Activated T-helper 17 cell treated with anti-CD3 and anti-CD28 coated beads, Interleukin-2, amount 50 U/mL, for 72 hours (primary cell): ENCODE measurements at regions not wholly inside any gene's neighbourhood (a gene's known extent, or its start where the extent isn't known, plus 50 kb on each side); places are given as distances from the start of the nearest gene placed in this dataset.
"Not testable (repeated sequence)": the region's sequence is repeated elsewhere in the genome, so short reads cannot be mapped to it uniquely, and the experiment has no call there.

Source experiments
- ATAC-seq: fragments of 150-1000 bp; cut with Tn5 transposase; replicated peaks from 2 replicates; pipeline ENCODE4 v1.10.0; 2021; ENCODE audit warnings: mild to moderate bottlenecking, moderate library complexity
- H3K27ac Mint-ChIP-seq: one replicate; pipeline ENCODE4 v1.8.0; 2022; ENCODE audit warnings: mixed read lengths
- H3K27me3 Mint-ChIP-seq: one replicate; pipeline ENCODE4 v1.8.0; 2022; ENCODE audit warnings: mixed read lengths
- H3K36me3 Mint-ChIP-seq: one replicate; pipeline ENCODE4 v1.8.0; 2022; ENCODE audit warnings: low read depth, mild to moderate bottlenecking, mixed read lengths
- H3K4me1 Mint-ChIP-seq: one replicate; pipeline ENCODE4 v1.8.0; 2022; ENCODE audit warnings: mixed read lengths
- H3K4me3 Mint-ChIP-seq: one replicate; pipeline ENCODE4 v1.8.0; 2022; ENCODE audit warnings: mild to moderate bottlenecking, mixed read lengths
- H3K9me3 Mint-ChIP-seq: one replicate; pipeline ENCODE4 v1.8.0; 2022; ENCODE audit warnings: mixed read lengths

DNA sequence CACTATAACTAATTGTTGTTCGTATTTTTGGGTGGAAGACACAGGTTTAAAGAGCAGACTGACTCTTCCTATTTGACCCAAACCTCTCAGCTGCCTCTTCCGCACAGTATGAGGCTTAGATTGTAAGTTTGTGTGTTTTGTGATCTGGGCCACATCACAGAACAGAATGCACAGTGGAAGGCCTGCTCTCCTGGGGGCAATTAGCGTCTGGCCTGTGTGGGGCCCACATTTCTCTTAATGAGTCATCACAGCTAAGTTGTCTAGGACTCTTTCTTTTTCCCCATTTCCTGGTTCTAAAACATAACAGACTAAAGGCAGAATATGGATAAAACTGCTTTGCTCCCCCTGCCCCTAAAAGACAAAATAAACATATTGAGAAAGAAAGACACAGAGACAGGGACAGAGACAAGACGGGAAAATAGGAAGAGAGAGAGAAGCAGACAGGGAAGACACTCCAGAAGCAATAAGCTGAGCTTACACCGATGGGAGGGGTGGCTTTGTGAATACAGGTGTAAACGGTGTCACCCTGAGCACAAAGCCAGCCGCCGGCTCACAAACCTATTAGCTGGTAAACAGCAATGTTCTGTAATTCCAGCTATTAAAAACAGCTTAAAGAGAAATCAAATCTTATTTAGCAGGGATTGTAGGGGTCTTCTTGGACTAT is 127.4 kb upstream of the OPCML start:
- Mint-ChIP-seq H3K36me3 (no peaks in the 10 kb centered on the region), H3K9me3 (peaks cover 6% of the 10 kb centered on the region), H3K27me3 (peaks cover 6% of the 10 kb centered on the region), H3K4me3 (no peak overlapping the region), H3K4me1 (no peaks in the 10 kb centered on the region), H3K27ac (no peak overlapping the region)
- ATAC-seq, result no peak

DNA sequence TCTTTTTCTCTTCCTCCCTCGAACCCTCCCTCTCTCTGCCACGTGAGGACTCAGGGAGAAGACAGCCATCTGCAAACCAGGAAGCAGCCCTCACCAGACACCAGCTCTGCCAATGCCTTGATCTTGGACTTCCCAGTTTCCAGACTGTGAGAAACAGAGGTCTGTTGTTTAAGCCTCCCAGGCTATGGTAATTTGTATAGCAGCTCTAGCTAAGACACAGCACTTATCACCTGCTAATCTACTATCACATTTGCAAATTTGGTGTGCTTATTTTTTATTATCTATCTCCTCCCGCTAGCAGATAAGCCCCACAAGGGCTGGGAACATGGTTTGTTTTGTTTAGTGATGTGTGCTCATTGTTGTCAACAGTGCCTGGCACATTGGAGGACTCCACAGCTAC is 124.8 kb upstream of the OPCML start:
- Mint-ChIP-seq H3K9me3 (peaks cover 6% of the 10 kb centered on the region), H3K27ac (no peak overlapping the region), H3K36me3 (no peaks in the 10 kb centered on the region), H3K27me3 (peaks cover 6% of the 10 kb centered on the region), H3K4me1 (no peaks in the 10 kb centered on the region), H3K4me3 (no peak overlapping the region)
- no peak for ATAC-seq

DNA sequence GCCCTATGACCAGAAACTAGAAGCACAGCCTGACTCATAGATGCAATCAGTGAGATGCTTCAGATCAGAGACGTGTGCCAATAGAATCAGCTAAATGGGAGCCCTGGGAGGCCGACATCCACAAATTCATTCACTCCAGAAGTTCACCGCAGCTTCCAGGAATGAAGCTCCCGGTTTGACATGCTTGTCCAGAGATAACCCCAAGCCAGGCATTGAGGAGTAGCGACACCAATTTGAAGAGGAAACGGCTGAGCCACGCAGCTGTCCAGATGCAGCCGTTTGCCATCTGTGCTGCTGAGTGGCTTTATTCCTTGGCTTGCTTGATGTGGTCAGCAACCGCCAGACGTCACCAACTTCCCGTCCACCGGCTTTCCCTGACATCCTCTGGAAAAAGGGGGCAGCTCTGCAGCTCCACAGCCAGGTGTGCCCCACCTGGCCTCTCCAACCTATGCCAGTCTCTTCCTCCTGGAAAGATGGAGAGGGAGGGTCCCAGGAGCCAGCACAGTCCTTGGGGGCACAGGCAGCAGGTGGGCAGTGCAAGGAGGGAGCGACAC is 123.9 kb upstream of the OPCML start:
- no peak overlapping the region for H3K4me3 Mint-ChIP-seq
- H3K9me3 Mint-ChIP-seq, result peaks cover 6% of the 10 kb centered on the region
- no peaks in the 10 kb centered on the region for H3K4me1 Mint-ChIP-seq
- no peaks in the 10 kb centered on the region for H3K36me3 Mint-ChIP-seq
- H3K27ac Mint-ChIP-seq, result no peak overlapping the region
- peaks cover 9% of the 10 kb centered on the region for H3K27me3 Mint-ChIP-seq
- ATAC-seq, result no peak

DNA sequence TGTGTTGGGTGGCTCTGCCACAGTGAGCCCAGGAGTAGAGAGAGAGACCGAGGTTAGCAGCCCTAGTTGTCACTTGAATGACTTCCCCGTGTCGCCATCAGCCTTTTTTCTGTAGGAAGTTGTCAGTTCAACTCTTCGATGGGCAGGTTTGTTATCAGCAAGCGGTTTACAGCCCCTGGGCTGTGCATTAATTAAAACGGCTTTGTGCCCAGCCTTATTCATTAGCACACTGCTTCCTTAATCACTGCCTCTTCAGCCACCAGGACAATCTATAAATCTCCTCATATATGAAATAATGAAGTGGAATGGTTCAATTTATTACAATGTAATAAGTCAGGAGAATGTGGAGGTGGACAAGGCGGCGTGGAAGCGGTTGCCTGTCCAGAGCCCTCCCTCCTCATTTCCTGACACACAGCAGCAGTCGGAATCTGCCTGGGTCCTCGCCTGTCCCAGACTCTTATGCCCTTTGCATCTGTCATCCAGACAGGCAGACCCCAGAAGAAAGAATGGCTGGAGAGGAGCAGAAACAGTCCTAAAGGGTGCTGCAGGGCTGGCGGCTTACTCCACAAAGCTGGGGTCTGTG is 122.4 kb upstream of the OPCML start:
- Mint-ChIP-seq H3K9me3 (peaks cover 6% of the 10 kb centered on the region), H3K27ac (no peak overlapping the region)

DNA sequence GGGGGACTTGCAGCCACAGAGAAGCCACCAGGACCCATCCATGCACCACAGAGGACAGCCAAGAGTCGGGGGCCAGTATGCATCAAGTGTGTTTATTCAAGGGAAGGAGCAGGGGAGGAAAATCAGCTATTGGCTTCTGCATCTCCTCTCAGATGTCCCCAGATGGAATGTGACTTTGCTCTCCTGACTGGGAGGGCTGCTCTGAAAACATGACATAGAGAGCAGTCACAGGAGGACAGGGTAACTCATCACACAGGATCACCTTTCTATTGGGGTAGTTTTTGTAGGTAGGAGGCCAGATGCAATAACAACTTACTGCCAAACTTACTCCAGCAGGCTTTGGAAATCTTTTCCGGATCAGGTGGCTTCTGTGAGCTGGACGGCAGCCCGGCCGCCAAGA is 121.0 kb upstream of the OPCML start:
- no peak overlapping the region for H3K4me3 Mint-ChIP-seq
- no peak for ATAC-seq
- peaks cover 3% of the 10 kb centered on the region for H3K27me3 Mint-ChIP-seq
- H3K9me3 Mint-ChIP-seq, result peaks cover 6% of the 10 kb centered on the region
- no peaks in the 10 kb centered on the region for H3K36me3 Mint-ChIP-seq
- no peak overlapping the region for H3K27ac Mint-ChIP-seq
- no peaks in the 10 kb centered on the region for H3K4me1 Mint-ChIP-seq

More for the DNA sequence above, 122.4 kb upstream of the OPCML start:
- H3K27me3 Mint-ChIP-seq, result peaks cover 5% of the 10 kb centered on the region
- no peak for ATAC-seq
- no peaks in the 10 kb centered on the region for H3K36me3 Mint-ChIP-seq
- no peak overlapping the region for H3K4me3 Mint-ChIP-seq
- H3K4me1 Mint-ChIP-seq, result no peaks in the 10 kb centered on the region

DNA sequence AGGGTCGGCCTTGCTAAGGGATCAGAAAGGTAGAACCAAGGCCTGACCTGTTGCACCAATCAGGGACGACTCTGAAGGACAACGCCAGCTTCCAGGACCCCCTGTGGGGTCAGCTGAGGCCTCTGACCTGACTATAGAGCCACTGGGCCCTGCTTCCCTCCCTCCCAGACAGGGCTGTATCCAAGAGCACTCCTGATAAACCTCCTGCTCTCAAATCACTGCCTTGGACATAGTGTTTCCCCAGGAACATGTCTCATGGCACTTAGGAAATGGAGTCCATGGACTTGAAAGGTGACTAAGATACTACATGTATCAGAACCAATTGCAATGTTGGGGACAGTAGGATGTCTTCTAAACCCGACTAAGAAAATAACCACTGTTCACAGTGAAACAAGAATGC is 117.8 kb upstream of the OPCML start:
- no peaks in the 10 kb centered on the region for H3K4me1 Mint-ChIP-seq
- H3K27me3 Mint-ChIP-seq, result peaks cover 3% of the 10 kb centered on the region
- H3K9me3 Mint-ChIP-seq, result no peaks in the 10 kb centered on the region
- H3K27ac Mint-ChIP-seq, result no peak overlapping the region
- no peak overlapping the region for H3K4me3 Mint-ChIP-seq
- no peaks in the 10 kb centered on the region for H3K36me3 Mint-ChIP-seq
- ATAC-seq, result no peak

DNA sequence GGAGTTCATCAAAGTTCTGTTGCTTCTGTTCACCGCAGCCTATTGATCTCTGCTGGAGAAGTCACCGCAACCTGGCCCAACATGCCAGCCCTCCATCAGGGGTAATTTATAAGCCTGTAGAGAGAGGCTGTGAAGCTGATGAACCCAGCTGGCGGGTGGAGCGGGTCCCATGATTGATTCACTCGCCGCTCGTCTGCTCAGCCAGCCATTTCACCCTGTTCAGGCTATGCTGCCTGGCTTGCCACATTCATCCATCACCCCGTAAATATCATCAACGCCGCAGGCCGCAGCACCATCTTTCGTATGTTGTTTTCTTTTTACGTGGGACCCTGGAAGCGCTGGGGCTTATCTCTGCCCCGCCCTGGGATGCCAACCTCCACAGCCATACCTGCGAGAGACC is 116.7 kb upstream of the OPCML start:
- Mint-ChIP-seq H3K9me3 (no peaks in the 10 kb centered on the region), H3K27me3 (peaks cover 3% of the 10 kb centered on the region), H3K27ac (no peak overlapping the region), H3K4me3 (no peak overlapping the region), H3K4me1 (no peaks in the 10 kb centered on the region), H3K36me3 (no peaks in the 10 kb centered on the region)
- ATAC-seq, result no peak

DNA sequence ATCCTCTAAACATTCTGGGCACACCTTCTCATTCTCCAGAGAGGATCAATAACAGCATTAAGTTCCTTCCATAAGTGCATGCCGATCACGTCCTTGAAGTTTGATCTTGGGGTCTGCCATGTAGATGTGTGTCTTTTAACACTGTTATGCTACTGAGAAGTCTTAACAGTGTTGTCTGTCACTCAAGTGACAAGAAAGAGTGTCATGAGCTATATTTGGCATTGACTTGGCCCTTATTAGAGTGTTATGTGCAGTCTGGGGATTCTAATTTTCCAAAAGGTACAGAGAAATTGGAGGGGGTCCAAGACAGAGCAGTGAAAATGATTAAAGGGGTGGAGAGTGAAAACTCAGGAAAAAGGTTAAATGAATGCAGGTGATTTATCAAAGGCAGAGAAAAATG is 107.1 kb upstream of the OPCML start:
- ATAC-seq, result no peak
- no peaks in the 10 kb centered on the region for H3K36me3 Mint-ChIP-seq
- peaks cover 13% of the 10 kb centered on the region for H3K27me3 Mint-ChIP-seq
- no peak overlapping the region for H3K27ac Mint-ChIP-seq
- H3K4me3 Mint-ChIP-seq, result no peak overlapping the region
- no peaks in the 10 kb centered on the region for H3K4me1 Mint-ChIP-seq
- H3K9me3 Mint-ChIP-seq, result no peaks in the 10 kb centered on the region

DNA sequence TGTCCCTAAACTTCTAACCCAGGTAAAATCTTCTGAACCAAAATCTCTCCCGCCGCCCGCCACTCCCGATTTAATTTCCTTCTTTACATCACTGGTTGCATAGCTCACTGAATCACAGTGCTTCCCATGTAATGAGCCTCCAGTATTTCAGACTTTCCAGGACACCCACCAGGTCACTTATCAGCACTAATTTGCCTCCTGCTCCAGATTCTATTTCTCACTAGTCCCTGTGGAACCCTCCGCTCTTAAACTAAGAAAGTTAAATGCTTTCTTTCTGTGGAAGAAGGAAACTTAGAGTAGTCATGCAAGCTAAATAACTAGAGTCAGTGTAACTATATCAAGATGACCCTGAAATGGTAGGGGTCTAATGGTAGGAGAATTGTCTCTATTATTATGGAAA is 106.6 kb upstream of the OPCML start:
- no peak for ATAC-seq
- Mint-ChIP-seq H3K36me3 (no peaks in the 10 kb centered on the region), H3K9me3 (no peaks in the 10 kb centered on the region), H3K27me3 (peaks cover 13% of the 10 kb centered on the region), H3K4me1 (no peaks in the 10 kb centered on the region), H3K4me3 (no peak overlapping the region), H3K27ac (no peak overlapping the region)

DNA sequence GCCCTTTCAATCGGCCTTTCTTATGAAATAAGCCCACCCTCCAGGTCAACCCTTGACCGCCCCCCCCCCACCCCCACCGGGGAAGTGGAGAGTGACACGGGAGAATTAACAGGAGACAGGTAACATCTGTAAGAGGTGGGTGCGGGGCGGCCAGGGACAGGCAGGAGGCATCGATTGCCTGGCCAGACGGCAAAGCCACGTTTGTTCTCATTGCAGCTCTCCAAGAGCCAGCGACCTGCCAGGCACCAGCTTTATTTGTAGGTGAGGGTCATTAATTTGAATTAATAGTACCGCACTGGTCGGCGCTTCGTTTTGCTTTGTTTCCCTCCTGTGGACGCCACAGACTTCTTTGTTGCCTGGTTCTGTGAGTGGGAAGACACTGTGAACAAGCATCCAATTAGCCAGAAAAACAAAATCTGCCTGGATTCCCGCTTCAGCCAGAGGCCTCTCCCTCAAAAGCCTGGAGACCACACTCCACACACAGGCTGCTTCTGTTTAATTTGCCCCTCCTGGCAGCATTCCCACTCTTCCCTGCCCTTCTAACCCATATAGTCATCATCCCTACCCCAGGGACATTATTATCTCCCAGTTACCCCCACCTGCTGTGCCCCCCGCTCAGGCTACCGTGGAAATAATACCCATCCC is 104.5 kb upstream of the OPCML start:
- peaks cover 13% of the 10 kb centered on the region for H3K27me3 Mint-ChIP-seq
- no peak overlapping the region for H3K4me3 Mint-ChIP-seq
- no peak for ATAC-seq
- no peaks in the 10 kb centered on the region for H3K9me3 Mint-ChIP-seq
- no peak overlapping the region for H3K27ac Mint-ChIP-seq
- no peaks in the 10 kb centered on the region for H3K4me1 Mint-ChIP-seq
- H3K36me3 Mint-ChIP-seq, result no peaks in the 10 kb centered on the region

DNA sequence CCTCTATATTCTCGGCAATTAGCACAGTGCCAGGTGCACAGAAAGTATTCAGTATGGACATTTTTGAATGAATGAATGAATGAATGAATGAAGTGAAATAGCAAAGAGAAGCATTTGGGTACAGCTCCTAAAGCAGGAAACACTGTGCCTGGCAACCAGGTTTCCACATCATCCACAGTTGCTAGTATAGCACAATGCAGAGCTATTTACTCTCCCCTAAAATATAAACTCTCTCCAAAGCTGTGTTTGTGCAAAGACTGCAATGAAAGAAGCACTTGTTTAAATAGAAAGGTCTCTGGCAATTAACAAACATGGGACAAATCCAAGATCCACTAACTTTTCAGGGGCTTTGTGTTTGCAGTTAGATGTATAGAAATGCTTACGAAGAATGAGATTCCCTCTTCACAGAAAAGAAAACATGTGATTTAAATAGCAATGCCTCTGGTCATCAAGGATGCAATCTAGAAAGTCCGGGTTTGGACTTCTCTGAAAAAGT is 103.0 kb upstream of the OPCML start:
- Mint-ChIP-seq H3K27ac (no peak overlapping the region), H3K27me3 (peaks cover 9% of the 10 kb centered on the region), H3K4me1 (no peaks in the 10 kb centered on the region), H3K4me3 (no peak overlapping the region), H3K9me3 (no peaks in the 10 kb centered on the region), H3K36me3 (no peaks in the 10 kb centered on the region)
- no peak for ATAC-seq

DNA sequence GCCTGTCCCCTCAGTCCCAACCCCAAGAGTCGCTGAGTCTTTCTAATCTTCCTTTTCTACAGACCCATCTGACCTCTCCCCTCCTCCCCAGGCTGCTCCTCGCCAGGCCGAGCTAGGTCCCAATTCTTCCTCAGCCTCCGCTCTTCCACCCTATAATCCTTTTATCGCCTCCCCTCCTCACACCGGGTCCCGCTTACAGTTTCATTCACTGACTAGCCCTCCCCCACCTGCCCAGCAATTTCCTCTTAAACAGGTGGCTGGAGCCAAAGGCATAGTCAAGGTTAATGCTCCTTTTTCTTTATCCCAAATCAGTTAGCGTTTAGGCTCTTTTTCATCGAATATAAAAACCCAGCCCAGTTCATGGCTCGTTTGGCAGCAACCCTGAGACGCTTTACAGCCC is 96.1 kb upstream of the OPCML start:
- not testable (repeated sequence) for H3K36me3 Mint-ChIP-seq, H3K4me1 Mint-ChIP-seq, H3K9me3 Mint-ChIP-seq, H3K27me3 Mint-ChIP-seq, H3K27ac Mint-ChIP-seq, ATAC-seq, H3K4me3 Mint-ChIP-seq

DNA sequence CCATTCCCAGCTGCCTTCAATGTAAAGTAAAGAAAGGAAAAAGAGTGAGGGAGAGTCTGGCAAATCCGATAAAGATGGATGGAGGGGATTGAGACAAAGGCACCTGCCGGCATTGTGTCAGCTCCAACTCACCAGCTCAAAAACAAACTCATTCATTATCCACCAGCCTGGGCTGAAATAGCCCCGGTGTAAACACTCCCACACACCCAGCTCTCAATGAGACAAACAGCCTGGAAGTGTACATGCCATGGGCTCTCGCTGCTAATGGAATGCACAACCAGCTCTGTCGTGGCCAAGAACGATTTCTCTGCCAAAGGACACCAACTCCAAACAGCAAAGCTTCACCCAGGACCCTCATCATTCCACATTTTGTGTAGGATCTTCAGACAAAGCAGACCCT is 89.3 kb upstream of the OPCML start:
- ATAC-seq, result no peak
- Mint-ChIP-seq H3K4me1 (no peaks in the 10 kb centered on the region), H3K27ac (no peak overlapping the region), H3K9me3 (no peaks in the 10 kb centered on the region), H3K36me3 (no peaks in the 10 kb centered on the region), H3K27me3 (no peaks in the 10 kb centered on the region), H3K4me3 (no peak overlapping the region)

DNA sequence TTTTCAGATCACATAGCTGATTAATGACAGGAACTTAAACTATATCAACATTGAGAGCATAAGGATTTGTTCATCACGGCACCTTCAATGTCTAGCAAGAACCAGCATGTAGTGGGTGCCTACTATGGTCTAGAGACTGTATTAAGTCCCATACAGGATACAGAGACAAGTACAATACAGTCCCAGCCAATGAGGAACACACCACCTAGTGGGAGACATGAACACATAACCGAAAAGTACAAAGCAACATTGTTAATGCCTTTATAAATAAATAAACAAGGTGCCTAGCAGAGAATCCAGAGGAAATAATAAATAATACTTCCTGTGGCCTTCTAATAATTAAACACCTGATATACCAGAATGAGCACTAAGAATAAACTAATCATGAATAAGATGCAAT is 87.7 kb upstream of the OPCML start:
- Mint-ChIP-seq H3K9me3 (no peaks in the 10 kb centered on the region), H3K27me3 (no peaks in the 10 kb centered on the region), H3K4me1 (no peaks in the 10 kb centered on the region), H3K27ac (no peak overlapping the region), H3K36me3 (no peaks in the 10 kb centered on the region), H3K4me3 (no peak overlapping the region)
- ATAC-seq, result no peak

DNA sequence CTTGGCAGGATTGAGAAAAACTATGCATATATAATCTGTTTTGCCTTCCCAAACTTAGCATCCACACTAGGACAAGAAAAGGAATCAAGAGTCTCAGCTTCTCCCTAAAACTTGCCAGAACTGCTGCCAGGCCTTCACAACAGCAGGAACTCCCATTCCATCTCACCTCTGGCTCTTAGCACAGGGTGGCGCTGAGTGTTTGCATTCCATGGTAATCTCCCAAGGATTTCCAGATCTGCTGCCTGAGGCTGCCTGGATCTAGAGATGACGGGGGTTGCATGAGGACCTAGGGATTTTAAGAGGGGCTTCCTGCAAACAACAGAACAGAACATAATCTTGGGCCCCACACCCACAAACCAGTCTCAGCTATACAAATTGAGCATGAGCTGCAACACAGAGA is 87.1 kb upstream of the OPCML start:
- Mint-ChIP-seq H3K9me3 (no peaks in the 10 kb centered on the region), H3K27me3 (no peaks in the 10 kb centered on the region), H3K27ac (no peak overlapping the region), H3K36me3 (no peaks in the 10 kb centered on the region), H3K4me1 (no peaks in the 10 kb centered on the region), H3K4me3 (no peak overlapping the region)
- ATAC-seq, result no peak
